ENCODE measurements at regions not wholly inside any gene's neighbourhood (a gene's known extent, or its start where the extent isn't known, plus 50 kb on each side); places are given as distances from the start of the nearest gene placed in this dataset.

GRCh38 chr12:131219670-131220330, 266.1 kb downstream of the ADGRD1 start:
- Histone ChIP-seq H3K36me3 (no peaks in the 10 kb centered on the region), H3K9me3 (no peaks in the 10 kb centered on the region), H3K4me1 (peaks cover 0 to 13% (median 8%) of the 10 kb centered on the region in 4 donors), H3K4me3 (no peak overlapping the region), H3K27ac (no peak overlapping the region), H3K27me3 (peaks cover 0 to 52% of the 10 kb centered on the region in 2 donors)
- intact Hi-C loops (cut with DNase I; ENCODE audit: low total_unique reads) = no loop called here
- TF ChIP-seq CTCF (IDR thresholded peaks at IDR 0.05) = no peak
- DNase-seq = peak in 1 of 2 donors; percentile 11

- intact Hi-C loops (cut with DNase I; ENCODE audit: low total_unique reads) = no loop called here
These were observed 266.6 kb downstream of the ADGRD1 start for GRCh38 chr12:131220331-131220685.

GRCh38 chr12:131221061-131221956, 267.6 kb downstream of the ADGRD1 start:
- Histone ChIP-seq H3K27ac (no peak overlapping the region), H3K4me1 (peaks cover 0 to 13% (median 8%) of the 10 kb centered on the region in 4 donors), H3K27me3 (peaks cover 0 to 52% of the 10 kb centered on the region in 2 donors), H3K4me3 (no peak overlapping the region), H3K9me3 (no peaks in the 10 kb centered on the region), H3K36me3 (no peaks in the 10 kb centered on the region)
- intact Hi-C loops (cut with DNase I; ENCODE audit: low total_unique reads) = no loop called here
- DNase-seq = peak in 1 of 2 donors; percentile 55
- TF ChIP-seq CTCF (IDR thresholded peaks at IDR 0.05) = no peak

More at GRCh38 chr12:131220331-131220685, 266.6 kb downstream of the ADGRD1 start:
- Histone ChIP-seq H3K27me3 (peaks cover 0 to 52% of the 10 kb centered on the region in 2 donors), H3K27ac (no peak overlapping the region), H3K4me1 (peaks cover 0 to 13% (median 8%) of the 10 kb centered on the region in 4 donors), H3K36me3 (no peaks in the 10 kb centered on the region), H3K9me3 (no peaks in the 10 kb centered on the region), H3K4me3 (no peak overlapping the region)
- DNase-seq = peak in 1 of 2 donors; percentile 28
- TF ChIP-seq CTCF (IDR thresholded peaks at IDR 0.05) = no peak

- DNase-seq = no peak
- intact Hi-C loops (cut with DNase I; ENCODE audit: low total_unique reads) = no loop called here
- no peaks in the 10 kb centered on the region for H3K9me3 ChIP-seq
- no peak overlapping the region for H3K4me3 ChIP-seq
- no peaks in the 10 kb centered on the region for H3K36me3 ChIP-seq
- H3K27ac ChIP-seq = no peak overlapping the region
- peaks cover 0 to 51% of the 10 kb centered on the region in 2 donors for H3K27me3 ChIP-seq
- TF ChIP-seq CTCF (IDR thresholded peaks at IDR 0.05) = no peak
- H3K4me1 ChIP-seq = peaks cover 0 to 13% (median 8%) of the 10 kb centered on the region in 4 donors
These were observed 268.2 kb downstream of the ADGRD1 start for GRCh38 chr12:131221957-131222328.

GRCh38 chr12:131222329-131223139, 268.8 kb downstream of the ADGRD1 start:
- no peaks in the 10 kb centered on the region for H3K9me3 ChIP-seq
- H3K4me1 ChIP-seq = peaks cover 0 to 13% (median 8%) of the 10 kb centered on the region in 4 donors
- no peak overlapping the region for H3K27ac ChIP-seq
- peak in 1 of 2 donors; percentile 53 for DNase-seq
- TF ChIP-seq CTCF (IDR thresholded peaks at IDR 0.05) = no peak
- intact Hi-C loops (cut with DNase I; ENCODE audit: low total_unique reads) = no loop called here
- H3K4me3 ChIP-seq = no peak overlapping the region
- H3K27me3 ChIP-seq = peaks cover 0 to 51% of the 10 kb centered on the region in 2 donors
- no peaks in the 10 kb centered on the region for H3K36me3 ChIP-seq
